ENCODE measurements at regions not wholly inside any gene's neighbourhood (a gene's known extent, or its start where the extent isn't known, plus 50 kb on each side); places are given as distances from the start of the nearest gene placed in this dataset.

GRCh38 chr4:119682099-119682498 is 53.5 kb upstream of the PDE5A start:
- no peak overlapping the region for H3K4me2 ChIP-seq (ENCODE audit: insufficient read depth, low read length)
- no peak for FAIRE-seq
- dilution Hi-C loops (cut with MboI; ENCODE audit: extremely low pct_ligation_motif_present, low sequenced_read_pairs), result no loop called here
- H3K9me1 ChIP-seq (replicated peaks; ENCODE audit: control insufficient read depth, extremely low read depth, insufficient read depth, low read length), result no peaks in the 10 kb centered on the region
- intact Hi-C loops (cut with micrococcal nuclease), result no loop called here
- no peak overlapping the region for H2AFZ ChIP-seq (ENCODE audit: low read depth, low read length)
- no peak overlapping the region for H3K9ac ChIP-seq (replicated peaks; ENCODE audit: extremely low read depth, insufficient read depth, low read length)
- ChIA-PET POLR2A (no interaction called here), CTCF (interaction anchor here (1.3 kb wide), 1 partner anchor 53 kb away, joined by 4 read pairs; the partner anchor contains the start of gene PDE5A)
- H3K9me3 ChIP-seq (replicated peaks; ENCODE audit: control insufficient read depth, insufficient read depth, low read length), result no peaks in the 10 kb centered on the region
- DNase-seq (ENCODE audit: low read depth, low spot score), result no peak
- H3K79me2 ChIP-seq (ENCODE audit: control insufficient read depth, insufficient read depth, low read length), result no peaks in the 10 kb centered on the region
- no peaks in the 10 kb centered on the region for H3K4me1 ChIP-seq (ENCODE audit: control insufficient read depth, extremely low read depth, insufficient read depth, low read length)
- H4K20me1 ChIP-seq (replicated peaks; ENCODE audit: control insufficient read depth, extremely low read depth, insufficient read depth, low read length), result no peaks in the 10 kb centered on the region
- TF ChIP-seq EZH2 (IDR thresholded peaks at IDR 0.05; ENCODE audit: borderline replicate concordance, low read depth, low read length, severe bottlenecking), result no peak
- TF ChIP-seq, protein P1, sequence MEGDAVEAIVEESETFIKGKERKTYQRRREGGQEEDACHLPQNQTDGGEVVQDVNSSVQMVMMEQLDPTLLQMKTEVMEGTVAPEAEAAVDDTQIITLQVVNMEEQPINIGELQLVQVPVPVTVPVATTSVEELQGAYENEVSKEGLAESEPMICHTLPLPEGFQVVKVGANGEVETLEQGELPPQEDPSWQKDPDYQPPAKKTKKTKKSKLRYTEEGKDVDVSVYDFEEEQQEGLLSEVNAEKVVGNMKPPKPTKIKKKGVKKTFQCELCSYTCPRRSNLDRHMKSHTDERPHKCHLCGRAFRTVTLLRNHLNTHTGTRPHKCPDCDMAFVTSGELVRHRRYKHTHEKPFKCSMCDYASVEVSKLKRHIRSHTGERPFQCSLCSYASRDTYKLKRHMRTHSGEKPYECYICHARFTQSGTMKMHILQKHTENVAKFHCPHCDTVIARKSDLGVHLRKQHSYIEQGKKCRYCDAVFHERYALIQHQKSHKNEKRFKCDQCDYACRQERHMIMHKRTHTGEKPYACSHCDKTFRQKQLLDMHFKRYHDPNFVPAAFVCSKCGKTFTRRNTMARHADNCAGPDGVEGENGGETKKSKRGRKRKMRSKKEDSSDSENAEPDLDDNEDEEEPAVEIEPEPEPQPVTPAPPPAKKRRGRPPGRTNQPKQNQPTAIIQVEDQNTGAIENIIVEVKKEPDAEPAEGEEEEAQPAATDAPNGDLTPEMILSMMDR (IDR thresholded peaks at IDR 0.05; ENCODE audit: extremely low read depth in 1 of 2, insufficient read depth in 1 of 2, low read depth in 1 of 2, low read length in 2 of 2), result no peak
- no peak for TF ChIP-seq FOS (IDR thresholded peaks at IDR 0.05; ENCODE audit: borderline replicate concordance, insufficient read depth, low read length)
- TF ChIP-seq GATA2 (IDR thresholded peaks at IDR 0.05; ENCODE audit: insufficient read depth, insufficient read length, low read depth, low read length), result no peak
- no peak for TF ChIP-seq JUN (IDR thresholded peaks at IDR 0.05; ENCODE audit: borderline replicate concordance, insufficient read depth, insufficient read length, low read depth)
- TF ChIP-seq POLR2AphosphoS5 (IDR thresholded peaks at IDR 0.05; ENCODE audit: insufficient read depth, low read depth, low read length), result no peak
- TF ChIP-seq MYC (IDR thresholded peaks at IDR 0.05; ENCODE audit: low read depth, low read length), result no peak
- TF ChIP-seq POLR2A (IDR thresholded peaks at IDR 0.05; ENCODE audit: low read depth, low read length), result no peak
- TF ChIP-seq, protein P2, sequence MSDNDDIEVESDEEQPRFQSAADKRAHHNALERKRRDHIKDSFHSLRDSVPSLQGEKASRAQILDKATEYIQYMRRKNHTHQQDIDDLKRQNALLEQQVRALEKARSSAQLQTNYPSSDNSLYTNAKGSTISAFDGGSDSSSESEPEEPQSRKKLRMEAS (IDR thresholded peaks at IDR 0.05; ENCODE audit: insufficient read depth, insufficient read length), result no peak
- no peak overlapping the region for H3K4me3 ChIP-seq (replicated peaks in 1 of 3; ENCODE audit: insufficient read depth in 1 of 3, low read depth in 1 of 3, low read length in 3 of 3)
- no peaks in the 10 kb centered on the region for H3K36me3 ChIP-seq (ENCODE audit: control insufficient read depth in 2 of 2, extremely low read depth in 1 of 2, insufficient read depth in 2 of 2, low read length in 2 of 2)
- no peaks in the 10 kb centered on the region for H3K27me3 ChIP-seq (ENCODE audit: control insufficient read depth in 2 of 2, insufficient read depth in 2 of 2, low read length in 2 of 2)
- H3K27ac ChIP-seq (ENCODE audit: insufficient read depth, low read depth, low read length), result no peak overlapping the region
- BruUV-seq (replicated peaks), result no TSS peak
